SIG-M5 (cell line): ENCODE measurements at regions not wholly inside any gene's neighbourhood (a gene's known extent, or its start where the extent isn't known, plus 50 kb on each side); places are given as distances from the start of the nearest gene placed in this dataset.
"Not testable (repeated sequence)": the region's sequence is repeated elsewhere in the genome, so short reads cannot be mapped to it uniquely, and the experiment has no call there.

ENCODE experiments used
- DNase-seq: peaks from one replicate; lab custom pipeline; 2025; lab: John Stamatoyannopoulos, UW

DNA sequence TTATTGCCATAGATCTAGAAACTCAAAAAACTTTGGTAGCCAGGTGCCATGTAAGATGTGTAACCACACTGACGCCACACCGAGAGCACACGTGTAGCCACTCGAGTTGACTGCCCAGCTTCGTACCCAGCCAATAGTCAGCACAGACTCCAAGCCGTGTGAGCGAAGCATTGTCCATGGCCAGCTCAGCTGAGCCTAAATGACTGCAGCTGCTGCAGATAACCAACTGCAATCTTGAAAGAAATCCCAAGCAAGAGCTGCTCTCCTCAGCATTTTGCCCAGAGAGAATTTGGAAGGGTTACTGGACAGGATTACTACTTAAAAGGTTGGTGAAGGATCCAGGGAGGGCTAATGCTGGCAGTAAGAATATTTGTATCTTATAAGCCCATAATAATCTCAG is 193.0 kb upstream of the THRB start:
- no peak for DNase-seq

DNA sequence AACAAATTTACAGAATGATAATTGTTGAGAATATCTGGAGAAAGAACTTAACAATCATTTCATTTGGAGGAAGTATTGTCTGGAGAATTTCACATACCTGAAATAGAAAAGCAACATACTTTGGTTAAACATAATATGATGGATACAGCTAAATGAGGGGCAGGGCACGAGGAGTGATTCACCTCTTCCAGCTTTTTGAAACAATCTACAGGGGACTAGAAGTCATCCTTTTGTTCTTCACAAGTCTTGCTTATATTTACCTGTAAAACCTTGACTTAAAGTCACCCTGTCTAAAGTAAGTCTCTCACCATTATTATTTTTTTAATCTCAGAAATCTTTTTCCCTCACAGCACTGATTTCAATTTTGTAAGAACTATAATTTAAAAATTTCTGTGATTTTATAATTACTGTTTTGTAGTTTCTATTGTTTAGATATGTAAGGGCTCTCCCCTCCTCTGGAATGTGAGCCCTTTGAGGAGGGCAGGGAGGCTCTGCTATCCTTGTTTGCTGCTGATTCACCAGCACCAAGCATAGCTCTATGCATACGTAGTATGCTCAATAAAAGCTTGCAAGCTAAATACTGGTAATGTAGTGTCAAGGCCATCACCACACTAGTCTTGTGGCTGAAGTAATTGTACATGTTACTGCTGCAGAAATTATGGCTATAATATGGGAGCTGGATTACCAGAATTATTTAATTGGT is 193.9 kb upstream of the THRB start:
- DNase-seq: no peak

DNA sequence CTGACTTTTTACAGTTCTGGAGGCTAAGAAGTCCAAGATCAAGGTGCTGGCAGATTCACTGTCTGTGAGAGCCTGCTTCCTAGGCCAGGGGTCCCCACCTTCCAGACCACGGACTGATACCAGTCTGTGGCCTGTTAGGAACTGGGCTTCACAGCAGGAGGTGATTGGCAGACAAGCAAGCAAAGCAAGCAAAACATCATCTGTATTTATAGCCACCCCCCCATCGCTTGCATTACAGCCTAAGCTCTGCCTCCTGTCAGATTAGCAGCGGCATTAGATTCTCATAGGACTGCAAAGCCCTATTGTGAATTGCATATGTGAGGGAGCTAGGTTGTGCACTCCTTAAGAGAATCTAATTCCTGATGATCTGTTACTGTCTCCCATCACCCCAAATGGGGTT is 194.7 kb upstream of the THRB start:
- no peak for DNase-seq

DNA sequence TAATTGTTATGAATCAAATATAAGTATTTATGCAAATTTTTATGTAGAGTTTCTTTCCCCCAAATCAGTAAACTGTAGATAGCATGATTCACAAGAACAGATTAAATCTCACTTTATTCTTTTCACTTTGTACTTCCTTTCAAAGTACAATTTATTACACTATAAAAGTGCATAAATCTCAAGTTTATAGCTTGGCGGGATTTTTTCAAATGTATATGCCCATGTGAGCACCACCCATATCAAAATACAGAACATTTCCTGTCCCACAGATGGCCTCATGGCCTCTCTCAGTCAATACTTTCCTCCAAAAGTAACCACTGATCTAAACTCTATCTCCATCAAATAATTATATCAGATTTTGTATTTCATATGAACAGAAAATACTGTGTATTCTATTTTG is 196.1 kb upstream of the THRB start:
- DNase-seq: no peak

DNA sequence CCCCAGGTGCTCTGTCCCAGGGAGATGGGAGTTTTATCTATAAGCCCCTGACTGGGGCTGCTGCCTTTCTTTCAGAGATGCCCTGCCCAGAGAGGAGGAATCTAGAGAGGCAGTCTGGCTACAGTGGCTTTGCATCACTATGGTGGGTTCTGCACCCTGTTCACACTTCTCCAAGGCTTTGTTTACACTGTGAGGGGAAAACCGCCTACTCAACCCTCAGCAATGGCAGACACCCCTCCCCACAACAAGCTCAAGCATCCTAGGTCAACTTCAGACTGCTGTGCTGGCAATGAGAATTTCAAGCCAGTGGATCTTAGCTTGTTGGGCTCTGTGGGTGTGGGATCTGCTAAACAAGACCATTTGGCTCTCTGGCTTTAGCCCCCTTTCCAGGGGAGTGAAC is 204.4 kb upstream of the THRB start:
- DNase-seq: not testable (repeated sequence)

DNA sequence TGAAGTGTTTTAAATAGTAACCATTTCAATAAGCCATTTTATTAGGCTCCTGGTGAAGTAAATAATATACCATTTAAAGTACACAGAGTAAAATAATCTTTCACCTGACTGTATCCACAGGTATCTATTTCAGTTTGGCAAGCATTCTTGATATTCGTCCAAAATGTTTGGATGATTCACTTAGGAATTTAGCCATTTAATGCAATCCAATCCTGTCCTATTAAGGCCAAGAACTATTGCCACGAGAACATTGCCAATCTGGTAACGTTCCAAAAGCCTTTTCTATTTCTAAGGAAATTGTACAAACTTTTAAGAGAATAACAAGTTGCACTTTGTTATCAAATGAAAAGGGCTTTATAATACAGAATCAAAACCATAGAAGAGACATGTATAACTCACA is 209.8 kb upstream of the THRB start:
- no peak for DNase-seq

DNA sequence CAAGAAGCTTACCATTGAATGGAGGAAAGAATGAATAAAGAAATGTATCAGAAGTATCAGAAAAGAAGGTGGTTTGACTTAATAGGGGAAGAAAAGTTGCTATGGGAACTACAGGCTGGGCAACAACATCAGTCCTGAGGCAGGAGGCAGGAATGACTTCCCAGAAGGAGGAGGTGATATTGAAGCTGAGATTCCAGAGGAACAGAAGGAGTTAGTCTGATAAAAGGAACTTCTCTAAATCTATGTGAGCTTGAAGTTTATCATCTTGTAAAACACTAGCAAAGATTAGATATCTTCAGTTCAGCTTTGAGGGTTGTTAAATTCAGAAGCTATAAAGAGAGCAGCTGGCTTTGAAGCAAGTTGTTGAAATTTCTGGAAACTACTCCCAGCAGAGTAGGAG is 213.3 kb upstream of the THRB start:
- DNase-seq: no peak

DNA sequence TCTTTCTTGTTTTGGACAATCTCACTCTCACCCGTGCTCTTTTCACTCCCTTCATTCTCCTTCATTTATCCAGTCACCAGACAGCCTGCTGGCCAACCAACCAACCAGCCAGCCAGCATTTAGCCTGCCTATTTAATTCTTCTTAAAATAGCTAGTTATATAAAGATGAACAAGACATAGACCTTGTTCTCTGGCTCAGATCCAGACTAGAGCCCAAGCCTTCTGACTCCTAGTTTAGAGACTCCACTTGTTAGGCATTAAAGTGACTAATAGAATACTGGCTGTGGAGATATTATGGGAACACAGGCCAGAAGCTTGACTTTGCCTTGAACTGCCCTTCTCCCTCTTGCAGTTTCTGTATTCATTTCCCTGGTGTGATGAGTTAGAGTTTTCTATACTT is 215.3 kb upstream of the THRB start:
- no peak for DNase-seq

DNA sequence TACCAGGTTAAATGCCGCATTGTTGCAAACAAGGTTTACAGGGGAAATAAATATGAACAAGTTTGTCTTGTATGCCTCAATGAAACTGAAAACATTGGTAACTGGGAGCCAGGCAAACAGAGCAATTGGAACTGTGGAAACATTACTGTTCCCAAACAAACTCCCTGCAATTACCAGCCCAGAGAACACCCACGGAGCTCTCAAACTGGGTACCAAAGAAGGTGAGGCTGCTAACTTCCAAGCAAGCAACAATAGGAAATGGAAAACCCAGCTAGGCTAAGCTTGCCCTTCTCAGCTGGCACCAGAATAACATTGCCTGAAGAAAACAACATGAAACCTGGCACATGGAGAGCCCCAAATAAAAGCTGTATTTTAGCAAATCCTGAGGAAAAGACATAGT is 218.9 kb upstream of the THRB start:
- no peak for DNase-seq

DNA sequence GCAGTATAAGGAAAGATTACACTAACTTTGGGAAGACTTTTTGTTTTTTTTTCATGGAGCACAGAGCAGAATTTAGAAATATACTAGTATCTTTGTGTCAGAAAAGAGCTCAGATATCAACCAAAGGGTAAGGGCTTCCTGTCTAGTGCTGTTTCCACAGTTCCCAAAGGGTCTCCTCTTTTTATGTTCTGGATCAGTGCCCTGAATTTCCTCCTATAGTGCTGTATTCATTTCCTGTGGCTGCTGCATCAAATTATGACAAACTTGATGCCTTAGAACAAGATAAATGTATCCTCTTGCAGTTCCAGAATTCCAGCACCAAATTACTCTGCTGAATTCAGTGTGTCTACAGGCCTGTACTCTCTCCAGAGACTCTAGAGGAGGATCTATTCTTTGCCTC is 219.8 kb upstream of the THRB start:
- no peak for DNase-seq

DNA sequence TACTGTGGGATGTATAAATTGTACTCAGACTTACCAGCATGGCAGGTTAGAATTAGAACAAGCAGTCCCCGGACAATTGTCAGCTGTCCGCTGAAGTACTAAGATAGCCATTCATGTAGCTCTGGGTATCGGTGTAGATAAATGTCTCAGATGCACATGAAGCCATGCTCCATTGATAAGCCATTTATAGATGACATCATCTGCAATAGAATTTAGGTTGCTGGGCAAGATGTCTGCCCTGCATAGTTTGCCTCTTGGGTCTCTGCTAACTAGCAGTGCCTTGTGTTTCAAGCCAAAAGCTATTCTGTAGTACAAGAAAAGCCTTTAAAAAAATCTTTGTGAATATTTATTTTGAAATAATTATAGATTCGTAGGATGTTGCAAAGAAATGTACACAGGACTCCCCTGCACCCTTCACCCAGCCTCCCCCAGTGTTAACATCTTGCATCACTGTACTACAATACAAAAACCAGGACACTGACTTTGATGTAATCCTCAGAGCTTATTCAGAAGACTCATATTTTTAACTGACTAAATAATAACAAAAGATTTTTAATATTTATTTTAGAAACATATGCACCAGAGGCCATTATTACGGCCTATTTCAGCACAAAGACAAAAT is 220.6 kb upstream of the THRB start:
- DNase-seq: no peak

DNA sequence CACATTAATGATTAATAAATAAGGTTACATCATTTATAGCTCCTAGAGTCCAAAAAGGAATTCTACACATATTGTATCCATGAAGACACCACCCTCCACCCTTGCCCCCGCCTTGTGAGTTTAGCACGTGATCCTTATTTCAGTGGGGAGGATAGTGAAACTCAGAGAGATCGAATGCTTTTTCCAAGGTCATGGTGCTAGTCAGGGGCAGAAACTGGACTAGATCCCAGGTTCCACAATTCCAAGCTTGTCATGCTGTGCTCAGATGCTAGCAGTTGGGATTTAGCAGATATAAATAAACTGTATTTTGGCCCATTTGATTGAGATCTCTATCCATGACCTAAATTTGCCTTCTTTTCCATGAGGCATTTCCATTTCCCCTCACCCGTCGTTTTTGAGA is 227.4 kb upstream of the THRB start:
- no peak for DNase-seq

DNA sequence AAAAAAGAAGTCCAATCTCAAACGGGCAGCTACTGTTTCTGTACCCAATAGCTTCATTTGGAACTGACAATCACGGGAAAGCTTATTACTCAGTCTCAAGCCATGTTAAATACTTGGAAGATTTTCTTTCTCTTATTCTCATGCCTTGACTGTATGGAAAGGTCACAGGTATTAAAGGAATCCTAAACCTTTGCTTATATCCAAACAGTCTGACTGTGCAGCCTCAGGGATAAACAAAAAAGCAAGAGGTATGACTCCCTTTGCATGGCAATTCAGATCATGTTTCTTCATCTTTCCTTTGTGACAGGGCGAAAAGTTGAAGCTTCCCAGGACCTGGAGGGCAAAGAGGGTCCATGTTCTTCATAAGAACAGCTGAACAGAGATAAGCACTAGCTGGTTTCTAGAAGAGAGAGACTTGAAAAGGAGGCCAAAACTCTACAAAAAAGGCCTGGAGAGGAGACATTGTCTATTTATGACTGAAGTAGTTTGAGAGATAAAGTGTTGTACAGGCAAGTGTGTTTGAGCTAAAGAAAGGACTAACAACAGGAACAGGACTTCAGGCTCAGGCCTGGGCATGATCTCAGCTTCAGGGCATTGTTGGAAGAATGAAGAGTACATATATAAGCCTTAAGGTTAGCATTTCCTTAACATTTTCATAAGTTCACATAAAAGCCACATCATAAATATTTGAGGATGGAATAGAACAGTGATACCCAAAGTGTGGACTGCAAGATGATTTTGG is 231.0 kb upstream of the THRB start:
- DNase-seq: no peak

DNA sequence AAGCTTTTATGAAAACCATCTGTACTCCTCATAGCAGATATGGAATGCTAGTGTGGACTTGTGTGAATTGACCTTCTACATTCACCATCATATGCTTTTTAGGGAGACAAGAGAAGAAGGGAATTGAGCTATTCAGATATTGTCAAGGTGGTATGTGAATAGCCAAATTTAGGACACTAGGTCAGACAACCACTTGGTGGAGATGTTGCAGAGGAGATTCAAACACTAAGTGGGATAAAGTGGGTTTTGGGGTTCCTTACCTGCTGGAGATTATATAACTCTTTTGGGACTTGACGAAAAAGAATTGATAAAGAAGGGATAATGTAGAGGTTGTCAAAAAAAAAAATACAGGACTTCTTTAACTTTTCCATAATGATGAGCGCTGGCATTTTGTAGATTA is 231.8 kb upstream of the THRB start:
- no peak for DNase-seq

DNA sequence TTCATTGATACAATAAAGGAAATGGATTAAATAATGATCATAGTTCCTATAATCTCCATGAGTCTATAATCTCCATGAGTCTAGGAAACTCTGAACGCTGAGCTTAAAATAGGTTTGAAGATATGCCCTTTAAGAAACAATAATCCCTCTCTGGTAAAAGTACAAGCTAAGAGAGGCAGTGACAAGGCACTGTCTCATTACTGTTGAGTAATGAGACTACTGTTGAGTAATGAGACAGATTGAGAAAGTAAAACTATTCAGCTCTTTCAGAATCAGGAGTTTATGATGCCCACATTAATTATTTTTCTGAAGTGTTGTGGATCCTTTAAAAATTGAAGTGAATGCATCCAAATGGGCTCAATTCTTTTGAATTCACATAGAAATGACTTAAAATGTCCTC is 235.5 kb upstream of the THRB start:
- DNase-seq: no peak

DNA sequence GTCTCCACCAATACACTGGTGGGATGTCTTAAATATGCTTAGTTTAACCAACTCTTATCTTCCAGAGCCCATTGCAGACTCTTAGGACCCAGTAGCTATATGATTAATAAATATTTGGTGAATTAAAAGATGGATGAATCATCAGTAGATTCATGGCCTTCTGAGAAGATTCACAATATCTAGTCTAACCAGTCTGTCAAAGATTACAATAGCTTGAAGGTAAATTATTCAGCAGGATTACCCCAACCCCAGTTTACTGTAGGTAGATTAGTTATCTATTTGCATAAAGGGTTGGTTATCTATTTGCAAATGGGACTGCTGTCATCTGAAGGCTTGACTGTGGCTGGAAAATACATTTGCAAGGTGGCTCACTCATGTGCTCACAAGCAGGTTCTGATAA is 239.4 kb upstream of the THRB start:
- DNase-seq: no peak

DNA sequence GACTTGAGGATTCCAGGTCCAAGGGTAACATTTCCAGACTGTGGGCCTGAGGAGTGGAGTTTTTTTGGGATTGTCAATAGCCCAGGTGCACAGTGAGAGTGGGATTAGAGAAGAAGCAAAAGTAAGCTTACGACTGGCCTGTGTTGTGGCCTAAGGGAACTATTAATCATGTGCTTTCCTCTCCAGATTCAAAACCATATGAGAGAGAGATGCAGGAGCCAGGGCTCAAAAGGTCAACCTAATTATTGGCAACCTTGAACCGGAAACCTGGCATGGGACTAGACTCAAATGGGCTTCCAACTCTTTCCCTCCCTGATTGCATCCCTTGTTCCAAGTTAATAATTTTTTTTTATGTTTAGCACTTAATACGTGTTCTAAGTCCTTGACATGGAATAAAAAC is 242.1 kb upstream of the THRB start:
- no peak for DNase-seq

DNA sequence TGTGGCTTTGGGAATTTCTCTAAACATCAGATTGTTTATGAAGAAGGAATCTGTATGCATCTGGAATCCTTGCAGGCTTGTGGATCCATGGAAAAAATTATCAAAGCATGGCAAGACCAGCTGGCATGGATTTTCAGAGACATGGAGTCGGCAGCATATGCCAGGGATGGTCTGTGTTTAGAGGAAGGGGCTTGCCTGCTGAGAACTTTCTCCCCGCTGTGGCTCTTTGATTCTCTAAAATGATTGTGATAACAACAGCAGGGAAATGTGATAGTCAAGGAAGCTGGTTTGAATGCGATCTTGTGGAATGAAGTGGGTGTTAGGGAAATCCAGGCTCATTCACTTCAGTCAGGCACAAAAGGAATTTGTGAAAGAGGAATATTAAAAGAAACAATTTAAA is 245.7 kb upstream of the THRB start:
- DNase-seq: no peak

DNA sequence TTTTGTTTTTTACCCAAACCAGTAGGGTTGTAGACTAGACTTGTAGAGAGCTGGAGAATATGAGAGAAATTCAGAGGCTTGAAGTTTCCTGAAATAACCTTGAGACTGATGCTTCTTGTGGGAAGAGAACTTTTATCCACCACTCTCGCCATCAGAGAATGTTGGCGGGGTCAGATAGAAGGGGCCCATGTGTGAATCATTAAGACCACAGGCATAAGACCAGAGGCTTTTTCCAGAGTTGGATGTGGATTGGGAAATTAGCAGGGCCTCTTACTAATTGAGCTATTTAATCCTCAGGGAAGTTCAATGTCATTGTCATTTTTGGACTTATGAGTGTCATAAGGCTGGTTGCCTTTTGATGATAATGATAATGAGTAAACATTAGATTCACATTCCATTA is 246.9 kb upstream of the THRB start:
- DNase-seq: no peak

DNA sequence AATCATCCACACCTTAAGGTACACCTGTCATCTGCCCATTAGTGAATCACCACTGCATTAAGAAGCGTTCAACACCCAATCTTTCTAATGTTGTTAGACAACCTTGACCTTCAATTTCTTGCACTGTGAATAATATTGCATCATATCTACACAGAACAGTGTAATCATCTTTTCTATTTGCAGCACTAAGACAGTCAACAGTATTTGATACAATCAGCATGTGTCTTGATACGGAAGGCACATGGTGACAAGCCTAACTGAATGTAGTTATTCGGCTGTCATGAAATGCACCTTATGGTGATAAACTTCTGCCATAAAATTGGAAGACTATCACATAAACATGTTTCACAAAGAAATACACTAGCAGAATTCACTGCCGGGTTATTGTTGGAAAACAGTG is 253.9 kb upstream of the THRB start:
- DNase-seq: no peak

DNA sequence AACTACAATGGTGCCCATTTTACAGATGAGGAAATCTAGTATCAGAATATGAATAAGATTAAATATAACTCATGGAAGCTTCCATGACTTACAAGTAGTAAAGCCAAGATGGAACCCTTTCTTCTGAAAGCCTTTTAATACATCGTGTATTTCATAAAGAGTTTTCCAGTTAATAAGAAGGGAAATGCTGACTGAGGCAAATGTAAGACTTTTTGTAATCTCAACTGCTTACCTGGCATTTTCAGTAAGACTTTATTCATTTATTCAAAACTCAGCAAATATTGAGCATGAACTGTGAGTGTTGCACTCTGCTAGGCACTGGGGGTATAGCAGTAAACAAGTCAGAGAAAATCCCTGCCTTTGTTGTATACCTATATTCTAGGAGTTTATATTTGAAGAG is 256.4 kb upstream of the THRB start:
- no peak for DNase-seq

DNA sequence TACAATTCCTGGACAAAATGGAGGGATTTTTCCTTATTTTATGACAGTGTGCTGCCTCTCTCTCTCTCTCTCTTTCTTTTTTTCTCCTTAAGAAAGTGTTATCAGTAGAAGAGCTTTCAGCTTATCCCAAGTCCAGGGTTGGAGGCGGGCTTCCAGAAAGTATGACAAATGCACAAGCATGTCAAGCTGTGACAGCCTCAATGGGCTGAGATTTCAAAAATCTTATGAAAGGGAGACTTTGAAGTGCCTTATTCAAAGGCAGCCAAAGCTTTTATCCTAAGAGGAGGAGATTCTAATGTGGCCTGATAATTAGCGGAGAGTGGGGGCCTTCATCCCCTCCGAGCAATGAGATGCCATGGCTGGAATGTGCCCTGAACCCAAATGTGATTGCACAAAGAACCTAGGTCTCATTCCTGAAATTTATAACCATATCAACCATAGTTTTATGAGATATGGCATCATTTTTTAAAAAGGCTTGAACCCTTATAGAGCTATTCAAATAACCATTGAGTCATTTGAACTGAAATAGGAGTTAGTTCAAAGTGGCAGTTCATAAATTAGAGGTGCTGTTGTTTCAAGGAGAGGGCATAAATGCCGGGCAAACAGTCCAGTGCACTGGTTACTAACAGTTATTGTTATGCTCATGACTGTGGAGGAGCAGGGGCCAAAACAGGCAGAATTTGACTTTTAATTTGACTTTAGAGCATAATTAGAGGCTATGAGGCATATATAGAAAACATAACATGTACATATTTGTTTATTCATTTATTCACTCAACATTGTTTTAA is 261.6 kb upstream of the THRB start:
- no peak for DNase-seq

DNA sequence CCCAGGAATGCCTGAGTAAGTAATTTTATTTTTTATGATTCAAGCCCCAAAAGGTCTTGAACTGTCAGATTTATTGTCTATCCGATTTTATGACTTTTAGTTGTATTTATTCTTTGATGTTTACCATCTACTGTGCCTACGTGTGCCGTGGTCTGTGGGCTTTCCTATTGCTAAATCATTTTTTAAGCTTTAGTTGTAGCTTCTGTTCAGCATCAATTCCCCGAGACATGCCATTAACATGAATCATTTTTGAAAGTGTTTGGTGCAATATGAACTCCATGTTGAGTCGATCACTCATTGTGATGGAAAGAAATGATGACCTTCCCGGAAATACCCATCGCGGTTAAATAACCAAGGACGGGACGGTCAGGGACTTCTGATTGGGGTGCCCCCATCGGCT is 268.7 kb upstream of the THRB start:
- no peak for DNase-seq
